Breast epithelium (tissue), 4 donors: ENCODE measurements at regions not wholly inside any gene's neighbourhood (a gene's known extent, or its start where the extent isn't known, plus 50 kb on each side); places are given as distances from the start of the nearest gene placed in this dataset.

Experiments used
- DNase-seq, 2 donors: peaks; one replicate each; pipeline ENCODE4 v3.0.0-alpha.2; 2019; ENCODE audit warnings: low spot score in 2 of 2
- H3K27ac ChIP-seq, 2 donors: fragments of 200-600 bp; sonication (generic) in 1 of 2; one replicate each; pipeline ENCODE4 v1.5.1; 2016 to 2019; ENCODE audit warnings: mild to moderate bottlenecking in 1 of 2
- H3K27me3 ChIP-seq, 2 donors: fragments of 200-600 bp; sonication (generic) in 1 of 2; one replicate each; pipeline versions ENCODE4 v1.5.1 to v1.6.0; 2017 to 2019; ENCODE audit warnings: control low read depth in 1 of 2, mild to moderate bottlenecking in 1 of 2
- H3K36me3 ChIP-seq: fragments of 200-600 bp; one replicate; pipeline ENCODE4 v1.5.1; 2019
- H3K4me1 ChIP-seq, 2 donors: fragments of 200-600 bp; sonication (generic); one replicate each; pipeline ENCODE4 v1.5.1; 2016 to 2019; ENCODE audit warnings: control low read depth in 1 of 2
- H3K4me3 ChIP-seq, 3 donors: fragments of 200-600 bp; sonication (generic); 1 replicate in 2 of 3; 2 replicates in 1 of 3; pipeline ENCODE4 v1.5.1; 2016 to 2019; ENCODE audit warnings: mild to moderate bottlenecking in 3 of 3, moderate library complexity in 2 of 3
- H3K9me3 ChIP-seq, 2 donors: fragments of 200-600 bp; sonication (generic) in 1 of 2; one replicate each; pipeline ENCODE4 v1.5.1; 2016 to 2019; ENCODE audit warnings: control low read depth in 1 of 2
- CTCF ChIP-seq, 3 donors: fragments of 450-650 bp; IDR thresholded peaks; one replicate each; pipeline ENCODE4 v1.5.1; 2016 to 2017; ENCODE audit warnings: antibody characterized with exemption in 3 of 3, mild to moderate bottlenecking in 3 of 3, moderate library complexity in 3 of 3
- POLR2A ChIP-seq: fragments of 450-650 bp; IDR thresholded peaks from one replicate; pipeline ENCODE4 v1.6.1; 2016; ENCODE audit warnings: antibody characterized with exemption, mild to moderate bottlenecking, moderate library complexity
- POLR2AphosphoS5 ChIP-seq, 3 donors: sonication (generic); formaldehyde crosslinking; IDR thresholded peaks; one replicate each; pipeline ENCODE4 v1.6.1; 2017; ENCODE audit warnings: antibody characterized with exemption in 3 of 3
- intact Hi-C: fragments of 100-400 bp; cut with DNase I; formaldehyde crosslinking; loops from one replicate; pipeline ENCODE4 v1.15.1; 2023; ENCODE audit warnings: low total_unique reads

GRCh38 chr10:3881622-3882021 is 96.6 kb upstream of the KLF6 start:
- Histone ChIP-seq H3K4me3 (no peak overlapping the region), H3K9me3 (no peaks in the 10 kb centered on the region), H3K27ac (no peak overlapping the region), H3K27me3 (no peaks in the 10 kb centered on the region), H3K4me1 (no peaks in the 10 kb centered on the region), H3K36me3 (no peaks in the 10 kb centered on the region)
- intact Hi-C loops = loop anchor here (5.0 kb wide), 1 partner anchor 731 kb away; no protein-coding TSS in a partner anchor
- DNase-seq = no peak
- TF ChIP-seq POLR2AphosphoS5 (IDR thresholded peaks at IDR 0.05) (no peak), CTCF (IDR thresholded peaks at IDR 0.05) (no peak), POLR2A (no peak)

GRCh38 chr10:3879073-3879472 is 94.1 kb upstream of the KLF6 start:
- TF ChIP-seq POLR2AphosphoS5 (IDR thresholded peaks at IDR 0.05) (no peak), CTCF (IDR thresholded peaks at IDR 0.05) (no peak), POLR2A (no peak)
- Histone ChIP-seq H3K27me3 (no peaks in the 10 kb centered on the region), H3K9me3 (no peaks in the 10 kb centered on the region), H3K4me1 (no peaks in the 10 kb centered on the region), H3K27ac (no peak overlapping the region), H3K36me3 (no peaks in the 10 kb centered on the region), H3K4me3 (no peak overlapping the region)
- no peak for DNase-seq
- intact Hi-C loops = no loop called here

GRCh38 chr10:3877211-3878000 is 92.4 kb upstream of the KLF6 start:
- no peak for DNase-seq
- Histone ChIP-seq H3K36me3 (no peaks in the 10 kb centered on the region), H3K27me3 (no peaks in the 10 kb centered on the region), H3K4me1 (no peaks in the 10 kb centered on the region), H3K27ac (no peak overlapping the region), H3K4me3 (no peak overlapping the region), H3K9me3 (no peaks in the 10 kb centered on the region)
- TF ChIP-seq POLR2AphosphoS5 (IDR thresholded peaks at IDR 0.05) (no peak), CTCF (IDR thresholded peaks at IDR 0.05) (no peak), POLR2A (no peak)
- intact Hi-C loops = no loop called here

- DNase-seq = peak in 1 of 2 donors; percentile 16
- intact Hi-C loops = no loop called here
- peak overlapping the region in 1 of 2 donors; percentile 10 for H3K27ac ChIP-seq
- no peaks in the 10 kb centered on the region for H3K36me3 ChIP-seq
- TF ChIP-seq POLR2AphosphoS5 (IDR thresholded peaks at IDR 0.05) (no peak), POLR2A (no peak), CTCF (IDR thresholded peaks at IDR 0.05) (no peak)
- no peaks in the 10 kb centered on the region for H3K27me3 ChIP-seq
- no peaks in the 10 kb centered on the region for H3K4me1 ChIP-seq
- no peaks in the 10 kb centered on the region for H3K9me3 ChIP-seq
- no peak overlapping the region for H3K4me3 ChIP-seq
Observed at GRCh38 chr10:3876350-3876962, 91.4 kb upstream of the KLF6 start.

GRCh38 chr10:3875842-3876235 is 90.8 kb upstream of the KLF6 start:
- Histone ChIP-seq H3K27ac (peak overlapping the region in 1 of 2 donors; percentile 6), H3K4me3 (no peak overlapping the region), H3K36me3 (no peaks in the 10 kb centered on the region), H3K27me3 (no peaks in the 10 kb centered on the region), H3K9me3 (no peaks in the 10 kb centered on the region), H3K4me1 (no peaks in the 10 kb centered on the region)
- intact Hi-C loops = no loop called here
- no peak for DNase-seq
- TF ChIP-seq CTCF (IDR thresholded peaks at IDR 0.05) = no peak
- no peak for TF ChIP-seq POLR2AphosphoS5 (IDR thresholded peaks at IDR 0.05)
- no peak for TF ChIP-seq POLR2A
